Thyroid gland (tissue), 4 donors: ENCODE measurements at regions not wholly inside any gene's neighbourhood (a gene's known extent, or its start where the extent isn't known, plus 50 kb on each side); places are given as distances from the start of the nearest gene placed in this dataset.

ENCODE experiments used
- CTCF ChIP-seq, 6 experiments: fragments of 200-600 bp in 3 of 6; fragments of 450-650 bp in 3 of 6; sonication (generic) in 3 of 6; IDR thresholded peaks; one replicate each; pipeline ENCODE4 v1.5.1; 2016 to 2019; ENCODE audit warnings: antibody characterized with exemption in 6 of 6, mild to moderate bottlenecking in 2 of 6, inconsistent platforms in 1 of 6, moderate library complexity in 1 of 6
- POLR2A ChIP-seq, 2 donors: fragments of 450-650 bp; IDR thresholded peaks; one replicate each; pipeline ENCODE4 v1.6.1; 2017; ENCODE audit warnings: antibody characterized with exemption in 2 of 2, mild to moderate bottlenecking in 2 of 2, moderate library complexity in 1 of 2

- TF ChIP-seq CTCF (IDR thresholded peaks at IDR 0.05) (no peak), POLR2A (IDR thresholded peaks at IDR 0.05) (no peak)
Measured at GRCh38 chr22:47601666-47602065, 839.2 kb downstream of the TBC1D22A start.
